ENCODE measurements at regions not wholly inside any gene's neighbourhood (a gene's known extent, or its start where the extent isn't known, plus 50 kb on each side); places are given as distances from the start of the nearest gene placed in this dataset.
"Not testable (repeated sequence)": the region's sequence is repeated elsewhere in the genome, so short reads cannot be mapped to it uniquely, and the experiment has no call there.

DNA sequence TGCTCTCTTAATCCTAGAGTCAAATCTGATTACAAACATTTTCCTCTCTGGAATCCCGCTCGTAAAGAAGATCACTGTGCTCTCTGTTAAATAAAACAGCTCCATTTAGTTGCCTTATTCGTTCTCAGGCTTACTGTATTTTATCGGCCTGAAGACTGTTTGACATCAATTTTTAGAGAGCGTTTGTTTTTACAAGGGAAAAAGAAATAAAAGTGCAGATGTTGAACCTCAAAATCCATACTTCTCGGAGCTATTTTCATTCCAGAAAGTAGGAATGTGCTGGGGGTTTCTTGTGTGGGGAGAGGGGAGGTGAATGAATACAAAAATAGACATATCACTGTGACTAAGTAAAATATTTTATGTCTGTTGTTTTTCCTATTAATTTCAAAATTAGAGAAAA lies 140.1 kb downstream of the ARRDC4 start:
- ATAC-seq; DNase-seq; H3K36me3 ChIP-seq; H3K9me3 ChIP-seq; H3K27ac ChIP-seq; intact Hi-C loops (cut with DNase I); H3K4me3 ChIP-seq; H3K4me1 ChIP-seq; H3K27me3 ChIP-seq: not testable (repeated sequence)

DNA sequence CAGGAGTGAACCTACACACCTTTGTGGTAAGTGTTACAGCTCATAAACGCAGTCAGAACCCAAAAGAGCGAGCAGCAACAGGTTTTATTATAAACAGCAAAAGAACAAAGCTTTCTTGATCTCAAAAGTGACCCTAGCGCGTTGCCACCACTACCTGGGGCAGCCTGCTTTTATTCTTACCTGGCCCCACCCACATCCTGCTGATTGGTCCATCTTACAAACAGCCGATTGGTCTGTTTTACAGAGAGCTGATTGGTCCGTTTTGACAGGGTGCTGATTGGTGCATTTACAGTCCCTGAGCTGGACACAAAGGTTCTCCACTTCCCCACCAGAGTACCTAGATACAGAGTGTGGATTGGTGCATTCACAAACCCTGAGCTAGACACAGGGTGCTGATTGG lies 143.1 kb downstream of the ARRDC4 start:
- H3K36me3 ChIP-seq = no peaks in the 10 kb centered on the region
- DNase-seq = no peak
- H3K4me1 ChIP-seq = no peaks in the 10 kb centered on the region
- H3K4me3 ChIP-seq = no peak overlapping the region
- no peak for ATAC-seq
- no peaks in the 10 kb centered on the region for H3K9me3 ChIP-seq
- no peak overlapping the region for H3K27ac ChIP-seq
- no peaks in the 10 kb centered on the region for H3K27me3 ChIP-seq
- intact Hi-C loops (cut with DNase I) = no loop called here
- TF ChIP-seq, protein P1, sequence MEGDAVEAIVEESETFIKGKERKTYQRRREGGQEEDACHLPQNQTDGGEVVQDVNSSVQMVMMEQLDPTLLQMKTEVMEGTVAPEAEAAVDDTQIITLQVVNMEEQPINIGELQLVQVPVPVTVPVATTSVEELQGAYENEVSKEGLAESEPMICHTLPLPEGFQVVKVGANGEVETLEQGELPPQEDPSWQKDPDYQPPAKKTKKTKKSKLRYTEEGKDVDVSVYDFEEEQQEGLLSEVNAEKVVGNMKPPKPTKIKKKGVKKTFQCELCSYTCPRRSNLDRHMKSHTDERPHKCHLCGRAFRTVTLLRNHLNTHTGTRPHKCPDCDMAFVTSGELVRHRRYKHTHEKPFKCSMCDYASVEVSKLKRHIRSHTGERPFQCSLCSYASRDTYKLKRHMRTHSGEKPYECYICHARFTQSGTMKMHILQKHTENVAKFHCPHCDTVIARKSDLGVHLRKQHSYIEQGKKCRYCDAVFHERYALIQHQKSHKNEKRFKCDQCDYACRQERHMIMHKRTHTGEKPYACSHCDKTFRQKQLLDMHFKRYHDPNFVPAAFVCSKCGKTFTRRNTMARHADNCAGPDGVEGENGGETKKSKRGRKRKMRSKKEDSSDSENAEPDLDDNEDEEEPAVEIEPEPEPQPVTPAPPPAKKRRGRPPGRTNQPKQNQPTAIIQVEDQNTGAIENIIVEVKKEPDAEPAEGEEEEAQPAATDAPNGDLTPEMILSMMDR (IDR thresholded peaks at IDR 0.05) = no peak

DNA sequence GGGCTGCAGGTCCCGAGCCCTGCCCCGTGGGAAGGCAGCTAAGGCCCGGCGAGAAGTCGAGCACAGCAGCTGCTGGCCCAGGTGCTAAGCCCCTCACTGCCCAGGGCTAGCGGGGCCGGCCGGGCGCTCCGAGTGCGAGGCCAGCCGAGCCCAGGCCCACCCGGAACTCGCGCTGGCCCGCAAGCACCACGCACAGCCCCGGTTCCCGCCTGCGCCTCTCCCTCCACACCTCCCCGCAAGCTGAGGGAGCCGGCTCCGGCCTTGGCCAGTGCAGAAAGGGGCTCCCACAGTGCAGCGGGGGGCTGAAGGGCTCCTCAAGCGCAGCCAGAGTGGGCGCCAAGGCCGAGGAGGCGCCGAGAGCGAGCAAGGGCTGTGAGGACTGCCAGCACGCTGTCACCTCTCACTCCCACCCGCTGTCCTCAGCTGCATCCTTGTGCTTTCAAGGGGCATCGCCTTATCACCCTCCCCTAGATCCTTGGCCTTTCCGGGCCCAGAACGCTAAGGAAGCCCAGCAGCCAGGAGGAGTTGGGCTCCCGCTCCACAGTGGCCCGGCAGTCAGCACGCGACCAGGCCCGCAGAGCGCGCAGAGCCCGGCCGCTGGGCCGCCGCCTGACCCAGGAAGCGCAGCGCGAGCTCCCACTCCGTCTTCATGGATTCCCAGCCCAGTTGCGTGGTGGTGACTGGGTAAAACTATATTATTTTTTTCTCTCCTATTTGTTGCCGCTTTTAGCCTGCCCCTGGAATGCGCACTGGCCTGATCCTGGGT lies 144.1 kb downstream of the ARRDC4 start:
- ATAC-seq = not testable (repeated sequence)

DNA sequence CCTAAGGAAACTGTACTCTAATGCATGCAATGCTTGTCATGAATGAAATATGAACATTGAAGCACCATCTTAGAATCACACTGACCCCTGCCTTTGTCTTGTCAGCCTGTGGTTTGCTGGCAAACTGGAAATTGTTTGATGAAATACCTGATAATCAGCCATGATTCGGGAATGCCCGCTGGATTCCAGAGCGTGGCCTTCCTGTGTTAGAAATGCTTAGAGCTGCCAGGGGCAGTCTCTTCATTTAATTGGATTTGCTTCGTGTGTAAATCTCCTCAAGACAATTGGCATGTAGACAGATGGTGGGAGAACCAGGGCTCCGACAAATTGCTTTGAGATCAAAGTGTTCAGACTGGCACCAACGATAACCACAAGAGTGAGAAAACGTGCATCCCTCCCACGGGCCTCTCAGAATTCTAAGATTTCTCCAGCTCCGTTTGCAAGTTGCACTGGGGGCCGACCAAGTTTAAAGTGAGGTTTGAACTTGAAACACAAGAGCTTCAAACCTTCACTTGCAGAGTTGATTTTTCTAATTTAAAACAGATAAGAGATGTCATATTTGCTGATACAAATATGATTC lies 146.2 kb downstream of the ARRDC4 start:
- H3K9me3 ChIP-seq; H3K27me3 ChIP-seq; DNase-seq; H3K4me1 ChIP-seq; H3K4me3 ChIP-seq; ATAC-seq; H3K36me3 ChIP-seq; H3K27ac ChIP-seq; intact Hi-C loops (cut with DNase I): not testable (repeated sequence)

More for the DNA sequence above, 144.1 kb downstream of the ARRDC4 start:
- intact Hi-C loops (cut with DNase I); H3K27ac ChIP-seq; H3K4me1 ChIP-seq; H3K36me3 ChIP-seq; H3K27me3 ChIP-seq; H3K9me3 ChIP-seq; DNase-seq; H3K4me3 ChIP-seq: not testable (repeated sequence)

DNA sequence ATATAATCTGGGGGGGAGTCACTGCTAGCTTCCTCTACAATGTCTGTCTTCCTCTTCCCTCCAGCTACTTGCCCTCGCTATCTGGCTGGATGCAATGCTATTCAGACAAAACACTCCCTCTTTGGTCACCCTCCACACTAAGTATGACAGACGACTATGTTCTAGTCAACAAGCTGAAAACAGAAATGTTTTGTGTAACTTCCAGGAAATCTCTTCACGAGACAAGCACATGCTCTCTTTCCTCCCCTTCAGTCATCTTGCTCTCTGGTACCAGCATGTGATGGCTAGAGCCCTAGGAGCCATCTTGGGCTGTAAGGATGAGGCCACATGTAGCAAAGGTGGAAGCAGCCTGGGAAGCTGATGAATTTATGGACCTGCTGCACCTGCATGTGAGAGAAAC lies 151.3 kb downstream of the ARRDC4 start:
- Histone ChIP-seq H3K4me1 (no peaks in the 10 kb centered on the region), H3K36me3 (no peaks in the 10 kb centered on the region), H3K27ac (no peak overlapping the region), H3K9me3 (no peaks in the 10 kb centered on the region), H3K4me3 (no peak overlapping the region), H3K27me3 (no peaks in the 10 kb centered on the region)
- no peak for DNase-seq
- intact Hi-C loops (cut with DNase I) = no loop called here
- TF ChIP-seq, protein P1 (IDR thresholded peaks at IDR 0.05) = no peak
- ATAC-seq = no peak

DNA sequence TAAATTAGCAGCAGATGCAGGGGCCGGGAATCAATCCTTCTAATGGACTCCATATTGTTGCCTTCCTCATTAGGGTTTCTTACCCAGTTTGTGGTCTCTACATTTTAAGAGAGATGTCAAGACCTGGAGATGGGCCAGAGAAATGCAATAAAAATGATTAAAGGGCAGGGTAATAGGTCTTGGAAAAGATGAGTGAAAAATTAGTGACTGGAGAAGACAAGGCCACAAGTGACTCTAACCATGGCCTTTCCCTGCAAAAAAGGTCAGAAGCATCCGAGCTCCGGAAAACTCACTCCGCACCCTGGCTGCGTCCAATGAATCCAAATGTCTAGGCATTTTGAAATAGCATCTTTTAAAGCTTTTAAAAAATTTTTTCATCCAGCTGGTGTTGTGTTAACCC lies 152.8 kb downstream of the ARRDC4 start:
- no peaks in the 10 kb centered on the region for H3K4me1 ChIP-seq
- H3K27ac ChIP-seq = no peak overlapping the region
- no peak for ATAC-seq
- H3K27me3 ChIP-seq = no peaks in the 10 kb centered on the region
- no peak overlapping the region for H3K4me3 ChIP-seq
- TF ChIP-seq, protein P1 (IDR thresholded peaks at IDR 0.05) = no peak
- DNase-seq = no peak
- intact Hi-C loops (cut with DNase I) = no loop called here
- H3K36me3 ChIP-seq = no peaks in the 10 kb centered on the region
- no peaks in the 10 kb centered on the region for H3K9me3 ChIP-seq

DNA sequence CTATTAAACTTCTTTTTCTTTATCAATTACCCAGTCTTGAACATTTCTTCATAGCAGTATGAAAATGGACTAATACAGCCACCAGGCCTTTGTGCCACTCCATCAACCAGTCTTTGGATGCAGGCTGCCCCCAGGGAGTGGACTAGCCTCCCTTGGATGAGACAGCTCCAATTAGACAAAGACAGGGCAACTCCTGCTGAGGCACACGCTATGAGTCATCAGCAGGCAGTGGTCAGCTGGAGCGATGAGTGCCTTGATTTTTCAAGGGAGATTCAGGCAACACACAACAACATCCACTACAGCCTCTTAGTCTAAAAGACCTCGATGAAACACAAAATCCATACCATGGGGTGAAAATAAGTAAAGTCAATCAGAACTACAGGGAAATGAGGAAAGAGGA lies 160.1 kb downstream of the ARRDC4 start:
- no peaks in the 10 kb centered on the region for H3K9me3 ChIP-seq
- DNase-seq = no peak
- no peaks in the 10 kb centered on the region for H3K27me3 ChIP-seq
- no peak for ATAC-seq
- no peak overlapping the region for H3K4me3 ChIP-seq
- intact Hi-C loops (cut with DNase I) = no loop called here
- no peaks in the 10 kb centered on the region for H3K36me3 ChIP-seq
- H3K4me1 ChIP-seq = no peaks in the 10 kb centered on the region
- TF ChIP-seq, protein P1 (IDR thresholded peaks at IDR 0.05) = no peak
- H3K27ac ChIP-seq = no peak overlapping the region
